GM21381 (cell line): ENCODE measurements at regions not wholly inside any gene's neighbourhood (a gene's known extent, or its start where the extent isn't known, plus 50 kb on each side); places are given as distances from the start of the nearest gene placed in this dataset.

Source experiments
- ATAC-seq: cut with Tn5 transposase; IDR thresholded peaks from one replicate; pipeline ENCODE4 v1.9.1; 2021; ENCODE audit warnings: mild to moderate bottlenecking, moderate library complexity; ENCODE audit not compliant: unreplicated experiment

GRCh38 chr18:76647322-76647721, 152.3 kb upstream of the ZNF516 start:
- no peak for ATAC-seq

- no peak for ATAC-seq
These were observed 149.5 kb upstream of the ZNF516 start for GRCh38 chr18:76644580-76644979.

GRCh38 chr18:76643996-76644395, 149.0 kb upstream of the ZNF516 start:
- ATAC-seq, result no peak

- ATAC-seq, result no peak
These were observed 148.2 kb upstream of the ZNF516 start for GRCh38 chr18:76643199-76643598.

GRCh38 chr18:76640438-76640837, 145.4 kb upstream of the ZNF516 start:
- no peak for ATAC-seq

GRCh38 chr18:76634564-76634963, 139.5 kb upstream of the ZNF516 start:
- no peak for ATAC-seq

GRCh38 chr18:76633588-76634269, 138.7 kb upstream of the ZNF516 start:
- no peak for ATAC-seq

GRCh38 chr18:76627444-76627843, 132.4 kb upstream of the ZNF516 start:
- ATAC-seq, result no peak

- no peak for ATAC-seq
These were observed 131.9 kb upstream of the ZNF516 start for GRCh38 chr18:76626991-76627390.

- ATAC-seq, result no peak
These were observed 127.6 kb upstream of the ZNF516 start for GRCh38 chr18:76622651-76623050.

GRCh38 chr18:76621782-76622495, 126.9 kb upstream of the ZNF516 start:
- ATAC-seq, result no peak

GRCh38 chr18:76621226-76621625, 126.2 kb upstream of the ZNF516 start:
- no peak for ATAC-seq

- peak; percentile 88 for ATAC-seq
These were observed 125.5 kb upstream of the ZNF516 start for GRCh38 chr18:76620321-76621170.

GRCh38 chr18:76619621-76620315, 124.7 kb upstream of the ZNF516 start:
- ATAC-seq, result no peak

- no peak for ATAC-seq
These were observed 124.2 kb upstream of the ZNF516 start for GRCh38 chr18:76619261-76619620.

- no peak for ATAC-seq
These were observed 123.7 kb upstream of the ZNF516 start for GRCh38 chr18:76618721-76619120.

GRCh38 chr18:76616373-76616772, 121.3 kb upstream of the ZNF516 start:
- ATAC-seq, result no peak

- ATAC-seq, result no peak
These were observed 120.2 kb upstream of the ZNF516 start for GRCh38 chr18:76615065-76615733.

GRCh38 chr18:76613755-76614120, 118.7 kb upstream of the ZNF516 start:
- ATAC-seq, result no peak

GRCh38 chr18:76613053-76613754, 118.2 kb upstream of the ZNF516 start:
- no peak for ATAC-seq
